Endodermal cell (in vitro differentiated cells): ENCODE measurements at regions not wholly inside any gene's neighbourhood (a gene's known extent, or its start where the extent isn't known, plus 50 kb on each side); places are given as distances from the start of the nearest gene placed in this dataset.
A peak's percentile ranks its signal among the peaks of the same experiment; 100 is the strongest.

Experiments used
- DNase-seq: peaks from one replicate; pipeline ENCODE4 v3.0.0-alpha.2; 2017
- H3K27ac ChIP-seq: 2 replicates; pipeline ENCODE4 v1.5.1; 2013; ENCODE audit warnings: mild to moderate bottlenecking, low read depth, low read length, moderate library complexity
- H3K27me3 ChIP-seq: 2 replicates; pipeline ENCODE4 v1.6.1; 2013; ENCODE audit warnings: mild to moderate bottlenecking, low read length, moderate library complexity; ENCODE audit not compliant: insufficient read depth, control insufficient read depth, poor library complexity, severe bottlenecking
- H3K36me3 ChIP-seq: 2 replicates; pipeline ENCODE4 v1.7.0; 2013; ENCODE audit warnings: mild to moderate bottlenecking, low read length, moderate library complexity; ENCODE audit not compliant: control insufficient read depth, insufficient read depth
- H3K4me1 ChIP-seq: one replicate; pipeline ENCODE4 v1.7.0; 2013; ENCODE audit warnings: low read length; ENCODE audit not compliant: control insufficient read depth, insufficient read depth
- H3K4me3 ChIP-seq: 2 replicates; pipeline ENCODE4 v1.5.1; 2013; ENCODE audit warnings: mild to moderate bottlenecking, low read length, moderate library complexity
- H3K9ac ChIP-seq: 2 replicates; pipeline ENCODE4 v1.6.1; 2013; ENCODE audit warnings: mild to moderate bottlenecking, low read length, moderate library complexity; ENCODE audit not compliant: poor library complexity, severe bottlenecking; ENCODE audit errors: extremely low read depth
- H3K9me3 ChIP-seq: 2 replicates; pipeline ENCODE4 v1.6.1; 2013; ENCODE audit warnings: mild to moderate bottlenecking, low read length, moderate library complexity; ENCODE audit not compliant: control insufficient read depth
- H3K27ac Mint-ChIP-seq: 2 replicates; pipeline ENCODE4 v1.8.0; 2020; ENCODE audit warnings: mixed read lengths
- H3K27me3 Mint-ChIP-seq: 2 replicates; pipeline ENCODE4 v1.8.0; 2021; ENCODE audit warnings: mild to moderate bottlenecking, mixed read lengths; ENCODE audit not compliant: insufficient read depth
- H3K36me3 Mint-ChIP-seq: 2 replicates; pipeline ENCODE4 v1.8.0; 2020; ENCODE audit warnings: low read depth, mixed read lengths
- H3K4me1 Mint-ChIP-seq: 2 replicates; pipeline ENCODE4 v1.8.0; 2020; ENCODE audit warnings: mixed read lengths
- H3K4me3 Mint-ChIP-seq: 2 replicates; pipeline ENCODE4 v1.8.0; 2020; ENCODE audit warnings: mild to moderate bottlenecking, moderate library complexity, mixed read lengths
- H3K9me3 Mint-ChIP-seq: 2 replicates; pipeline ENCODE4 v1.8.0; 2020; ENCODE audit warnings: mild to moderate bottlenecking, mixed read lengths
- WGBS, 2 experiments: methylation state at CpG; one replicate each; pipeline versions ENCODE4 v1.1.5 to v1.1.7; 2013; ENCODE audit warnings: missing lambda C conversion rate in 2 of 2, mixed read lengths in 1 of 2; ENCODE audit not compliant: insufficient coverage in 1 of 2, insufficient read length in 1 of 2; 5-methylcytosine and 5-hydroxymethylcytosine counted together
- TF ChIP-seq, protein P1 (sequence below): fragments of 200-600 bp; sonication (generic); conservative IDR thresholded peaks from 2 replicates; pipeline ENCODE4 v1.5.0; 2021; ENCODE audit warnings: antibody characterized with exemption, mild to moderate bottlenecking

DNA sequence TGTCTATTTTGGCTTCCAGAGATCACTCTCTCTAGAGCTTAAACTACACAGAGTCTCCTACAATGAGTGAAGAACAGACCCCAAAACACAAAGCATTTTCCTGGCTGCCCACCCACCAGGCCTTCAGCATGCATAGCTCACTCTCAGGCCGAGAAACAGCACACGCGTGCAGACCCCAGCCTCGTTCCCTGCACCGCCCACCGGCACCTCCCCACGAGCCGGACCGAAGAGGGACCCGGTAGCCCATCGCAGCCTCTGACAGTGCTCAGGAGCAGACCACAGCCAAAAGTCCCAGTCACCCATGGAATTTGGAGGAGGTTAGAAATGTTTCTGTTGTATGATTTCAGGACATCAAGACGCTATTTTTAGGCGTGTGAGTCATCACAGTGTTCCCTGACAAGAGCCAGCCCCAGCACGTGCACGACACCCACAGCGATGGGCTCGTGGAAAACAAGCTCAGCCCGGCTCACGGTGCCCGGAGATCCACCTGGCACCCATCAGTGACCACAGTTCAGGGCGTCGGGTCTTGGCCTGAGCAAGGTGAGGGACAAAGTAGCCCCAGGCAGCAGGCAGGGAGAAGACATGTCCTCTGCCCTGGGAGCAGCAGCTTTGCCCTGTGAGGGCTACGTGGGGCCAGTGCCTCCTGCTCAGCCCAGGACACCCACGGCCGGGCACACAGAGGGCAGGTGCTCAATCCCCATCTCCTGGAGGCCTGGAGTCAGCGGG, 50.1 kb upstream of the SPACA7 start:
- no peaks in the 10 kb centered on the region for H3K36me3 ChIP-seq
- TF ChIP-seq, protein P1, sequence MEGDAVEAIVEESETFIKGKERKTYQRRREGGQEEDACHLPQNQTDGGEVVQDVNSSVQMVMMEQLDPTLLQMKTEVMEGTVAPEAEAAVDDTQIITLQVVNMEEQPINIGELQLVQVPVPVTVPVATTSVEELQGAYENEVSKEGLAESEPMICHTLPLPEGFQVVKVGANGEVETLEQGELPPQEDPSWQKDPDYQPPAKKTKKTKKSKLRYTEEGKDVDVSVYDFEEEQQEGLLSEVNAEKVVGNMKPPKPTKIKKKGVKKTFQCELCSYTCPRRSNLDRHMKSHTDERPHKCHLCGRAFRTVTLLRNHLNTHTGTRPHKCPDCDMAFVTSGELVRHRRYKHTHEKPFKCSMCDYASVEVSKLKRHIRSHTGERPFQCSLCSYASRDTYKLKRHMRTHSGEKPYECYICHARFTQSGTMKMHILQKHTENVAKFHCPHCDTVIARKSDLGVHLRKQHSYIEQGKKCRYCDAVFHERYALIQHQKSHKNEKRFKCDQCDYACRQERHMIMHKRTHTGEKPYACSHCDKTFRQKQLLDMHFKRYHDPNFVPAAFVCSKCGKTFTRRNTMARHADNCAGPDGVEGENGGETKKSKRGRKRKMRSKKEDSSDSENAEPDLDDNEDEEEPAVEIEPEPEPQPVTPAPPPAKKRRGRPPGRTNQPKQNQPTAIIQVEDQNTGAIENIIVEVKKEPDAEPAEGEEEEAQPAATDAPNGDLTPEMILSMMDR = no peak
- no peaks in the 10 kb centered on the region for H3K9me3 ChIP-seq
- H3K9ac ChIP-seq = no peak overlapping the region
- H3K27ac ChIP-seq = no peak overlapping the region
- no peaks in the 10 kb centered on the region for H3K4me1 ChIP-seq
- 88 to 94% methylated on average over 17 to 26 of the region's 26 CpGs for WGBS, 2 experiments
- Mint-ChIP-seq H3K27ac (no peak overlapping the region), H3K27me3 (peaks cover 58% of the 10 kb centered on the region), H3K4me3 (no peak overlapping the region), H3K4me1 (no peaks in the 10 kb centered on the region), H3K9me3 (no peaks in the 10 kb centered on the region), H3K36me3 (no peaks in the 10 kb centered on the region)
- no peak overlapping the region for H3K4me3 ChIP-seq
- H3K27me3 ChIP-seq = no peaks in the 10 kb centered on the region
- peak; percentile 36 for DNase-seq
